Gastroesophageal sphincter (tissue), 4 donors: ENCODE measurements at regions not wholly inside any gene's neighbourhood (a gene's known extent, or its start where the extent isn't known, plus 50 kb on each side); places are given as distances from the start of the nearest gene placed in this dataset.

Experiments
- ATAC-seq: fragments of 150-250 bp; one replicate; pipeline ENCODE4 v1.9.1; 2016; ENCODE audit warnings: mild to moderate bottlenecking, moderate library complexity
- H3K27ac ChIP-seq, 4 donors: fragments of 200-600 bp; sonication (generic) in 3 of 4; 1 replicate in 3 of 4; 2 replicates in 1 of 4; pipeline ENCODE4 v1.5.1; 2016 to 2019
- H3K27me3 ChIP-seq: fragments of 200-600 bp; sonication (generic); one replicate; pipeline ENCODE4 v1.5.1; 2019
- H3K36me3 ChIP-seq, 2 donors: fragments of 200-600 bp; sonication (generic); one replicate each; pipeline ENCODE4 v1.5.1; 2019; ENCODE audit warnings: control low read depth in 1 of 2
- H3K4me1 ChIP-seq, 3 donors: fragments of 200-600 bp; sonication (generic); 1 replicate in 2 of 3; 2 replicates in 1 of 3; pipeline ENCODE4 v1.5.1; 2016 to 2019; ENCODE audit warnings: control low read depth in 2 of 3
- H3K4me3 ChIP-seq, 2 donors: fragments of 200-600 bp; sonication (generic); one replicate each; pipeline ENCODE4 v1.5.1; 2019; ENCODE audit warnings: mild to moderate bottlenecking in 1 of 2, moderate library complexity in 1 of 2
- H3K9me3 ChIP-seq, 3 donors: fragments of 200-600 bp; sonication (generic); one replicate each; pipeline ENCODE4 v1.5.1; 2017 to 2019; ENCODE audit warnings: control low read depth in 2 of 3
- CTCF ChIP-seq, 4 experiments: fragments of 200-600 bp in 2 of 4; fragments of 450-650 bp in 2 of 4; sonication (generic) in 1 of 4; IDR thresholded peaks; one replicate each; pipeline ENCODE4 v1.5.1; 2017 to 2019; ENCODE audit warnings: antibody characterized with exemption in 4 of 4, mild to moderate bottlenecking in 2 of 4, moderate library complexity in 2 of 4
- EP300 ChIP-seq: sonication (generic); formaldehyde crosslinking; IDR thresholded peaks from one replicate; pipeline ENCODE4 v1.6.1; 2017; ENCODE audit warnings: antibody characterized with exemption, mild to moderate bottlenecking
- POLR2A ChIP-seq, 2 donors: fragments of 450-650 bp; IDR thresholded peaks; one replicate each; pipeline ENCODE4 v1.6.1; 2017; ENCODE audit warnings: antibody characterized with exemption in 2 of 2, mild to moderate bottlenecking in 2 of 2, moderate library complexity in 1 of 2
- POLR2AphosphoS5 ChIP-seq: sonication (generic); formaldehyde crosslinking; IDR thresholded peaks from one replicate; pipeline ENCODE4 v1.6.1; 2017; ENCODE audit warnings: antibody characterized with exemption
- WGBS, 2 donors: methylation state at CpG; one replicate each; pipeline ENCODE4 v1.1.5; 2018; ENCODE audit warnings: low coverage in 1 of 2; 5-methylcytosine and 5-hydroxymethylcytosine counted together

GRCh38 chr6:147759093-147759492 is 250.6 kb downstream of the SAMD5 start:
- 68 to 83% methylated on average over 3 of the region's 3 CpGs for WGBS, 2 donors
- no peak for ATAC-seq
- Histone ChIP-seq H3K4me3 (no peak overlapping the region), H3K9me3 (peaks cover 0 to 8% (median 0%) of the 10 kb centered on the region in 3 donors), H3K36me3 (no peaks in the 10 kb centered on the region), H3K4me1 (no peaks in the 10 kb centered on the region), H3K27ac (no peak overlapping the region), H3K27me3 (no peaks in the 10 kb centered on the region)
- no peak for TF ChIP-seq POLR2AphosphoS5
- TF ChIP-seq EP300 = no peak
- no peak for TF ChIP-seq POLR2A (IDR thresholded peaks at IDR 0.05)
- no peak for TF ChIP-seq CTCF (IDR thresholded peaks at IDR 0.05)

- H3K4me3 ChIP-seq = no peak overlapping the region
- no peaks in the 10 kb centered on the region for H3K4me1 ChIP-seq
- H3K36me3 ChIP-seq = no peaks in the 10 kb centered on the region
- H3K27ac ChIP-seq = no peak overlapping the region
- no peak for TF ChIP-seq EP300
- TF ChIP-seq POLR2A (IDR thresholded peaks at IDR 0.05) = no peak
- no peak for TF ChIP-seq POLR2AphosphoS5
- ATAC-seq = no peak
- H3K9me3 ChIP-seq = peaks cover 0 to 5% (median 0%) of the 10 kb centered on the region in 3 donors
- no peaks in the 10 kb centered on the region for H3K27me3 ChIP-seq
These were observed 251.0 kb downstream of the SAMD5 start for GRCh38 chr6:147759536-147759935.

GRCh38 chr6:147765541-147765940 is 257.1 kb downstream of the SAMD5 start:
- Histone ChIP-seq H3K27ac (no peak overlapping the region), H3K27me3 (no peaks in the 10 kb centered on the region), H3K9me3 (no peaks in the 10 kb centered on the region), H3K36me3 (no peaks in the 10 kb centered on the region), H3K4me1 (no peaks in the 10 kb centered on the region), H3K4me3 (no peak overlapping the region)
- TF ChIP-seq POLR2AphosphoS5 (no peak), EP300 (no peak), POLR2A (IDR thresholded peaks at IDR 0.05) (no peak), CTCF (IDR thresholded peaks at IDR 0.05) (no peak)
- WGBS, 2 donors = 78 to 86% methylated on average over 5 of the region's 5 CpGs
- no peak for ATAC-seq

- H3K9me3 ChIP-seq = no peaks in the 10 kb centered on the region
- no peak overlapping the region for H3K27ac ChIP-seq
- 89% methylated on average over 3 of the region's 5 CpGs; no CpG with 5 or more reads in 1 of the 2 donors for WGBS, 2 donors
- no peaks in the 10 kb centered on the region for H3K4me1 ChIP-seq
- no peaks in the 10 kb centered on the region for H3K36me3 ChIP-seq
- H3K27me3 ChIP-seq = no peaks in the 10 kb centered on the region
- H3K4me3 ChIP-seq = no peak overlapping the region
- TF ChIP-seq CTCF (IDR thresholded peaks at IDR 0.05) (no peak), POLR2AphosphoS5 (no peak), POLR2A (IDR thresholded peaks at IDR 0.05) (no peak), EP300 (no peak)
- ATAC-seq = no peak
These were observed 260.5 kb downstream of the SAMD5 start for GRCh38 chr6:147768969-147769368.

- no peak for ATAC-seq
- TF ChIP-seq EP300 (no peak), CTCF (IDR thresholded peaks at IDR 0.05) (no peak), POLR2A (IDR thresholded peaks at IDR 0.05) (no peak), POLR2AphosphoS5 (no peak)
- H3K4me3 ChIP-seq = no peak overlapping the region
These were observed 261.1 kb downstream of the SAMD5 start for GRCh38 chr6:147769496-147770087.

More at GRCh38 chr6:147769496-147770087, 261.1 kb downstream of the SAMD5 start:
- Histone ChIP-seq H3K9me3 (no peaks in the 10 kb centered on the region), H3K36me3 (no peaks in the 10 kb centered on the region), H3K27ac (no peak overlapping the region), H3K27me3 (no peaks in the 10 kb centered on the region), H3K4me1 (no peaks in the 10 kb centered on the region)
- 43 to 68% methylated on average over 3 to 4 of the region's 4 CpGs for WGBS, 2 donors
